PFSK-1 (cell line): ENCODE measurements at regions not wholly inside any gene's neighbourhood (a gene's known extent, or its start where the extent isn't known, plus 50 kb on each side); places are given as distances from the start of the nearest gene placed in this dataset.

ENCODE experiments used
- POLR2AphosphoS5 ChIP-seq: IDR thresholded peaks from 2 replicates; pipeline ENCODE4 v1.6.1; 2012; ENCODE audit warnings: low read depth, mild to moderate bottlenecking, control low read depth, low read length, moderate library complexity
- REST ChIP-seq, 2 experiments: IDR thresholded peaks; 2 replicates each; pipeline versions ENCODE4 v1.6.1 to v1.8.0; 2011 to 2012; ENCODE audit warnings: low read depth in 2 of 2, low read length in 2 of 2, control low read depth in 1 of 2, inconsistent platforms in 1 of 2, mild to moderate bottlenecking in 1 of 2, moderate library complexity in 1 of 2; ENCODE audit not compliant: insufficient read depth in 1 of 2
- SIN3A ChIP-seq: IDR thresholded peaks from 2 replicates; pipeline ENCODE4 v1.6.1; 2012; ENCODE audit warnings: mild to moderate bottlenecking, low read length, moderate library complexity, borderline replicate concordance; ENCODE audit not compliant: insufficient read depth
- TAF1 ChIP-seq: IDR thresholded peaks from 2 replicates; pipeline ENCODE4 v1.6.1; 2012; ENCODE audit warnings: low read length, control low read depth, borderline replicate concordance; ENCODE audit not compliant: insufficient read depth

GRCh38 chr10:8656261-8656660 is 601.8 kb downstream of the GATA3 start:
- TF ChIP-seq REST (IDR thresholded peaks at IDR 0.05; ENCODE audit: insufficient read depth in 1 of 2, low read depth in 2 of 2, low read length in 2 of 2) (no peak), POLR2AphosphoS5 (no peak), TAF1 (no peak), SIN3A (no peak)
